ENCODE measurements at regions not wholly inside any gene's neighbourhood (a gene's known extent, or its start where the extent isn't known, plus 50 kb on each side); places are given as distances from the start of the nearest gene placed in this dataset.

DNA sequence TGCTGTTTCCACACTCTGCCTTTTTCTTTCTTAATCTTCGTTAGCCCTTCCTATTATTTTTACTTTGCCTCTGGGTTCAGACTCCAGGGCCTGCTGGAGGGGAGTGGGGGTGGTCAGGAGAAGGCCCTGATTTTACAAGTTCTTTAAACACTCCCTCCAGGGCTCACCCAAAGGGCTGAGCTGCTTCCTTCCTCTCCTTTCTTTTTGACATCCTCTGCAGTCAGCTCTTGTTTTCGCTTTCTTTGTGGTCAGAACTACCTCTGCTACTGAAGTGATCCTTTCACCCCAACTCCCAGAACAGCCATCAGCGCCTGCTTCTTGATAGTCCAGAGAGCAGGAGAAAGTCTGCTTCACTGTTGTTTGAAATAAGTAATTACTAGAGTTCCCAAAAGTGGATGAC is 925.7 kb downstream of the EPHA4 start:
- no peak overlapping the region for H3K27ac ChIP-seq (ENCODE audit: extremely low read length, insufficient read depth, low read length)
- intact Hi-C loops (cut with micrococcal nuclease; ENCODE audit: unreplicated experiment): no loop called here
- in situ Hi-C loops (cut with HindIII; ENCODE audit: extremely low pct_ligation_motif_present, low pct_unique_long_range_greater_than_20kb): no loop called here
- ChIA-PET CTCF (ENCODE audit: low intra/inter-chr PET ratio, low total read pairs) (no interaction called here), POLR2A (no interaction called here)
- H4K20me1 ChIP-seq (ENCODE audit: insufficient read depth, low read length): no peaks in the 10 kb centered on the region
- no peak overlapping the region for H2AFZ ChIP-seq (ENCODE audit: low read length)
- TF ChIP-seq TEAD2 (CRISPR knock-in tag; IDR thresholded peaks at IDR 0.05): no peak
- no peak for TF ChIP-seq MYNN (CRISPR knock-in tag; IDR thresholded peaks at IDR 0.05; ENCODE audit: low read depth)
- H3K36me3 ChIP-seq (replicated peaks in 1 of 2; ENCODE audit: control insufficient read depth in 1 of 2, insufficient read depth in 2 of 2, low read length in 2 of 2): no peaks in the 10 kb centered on the region
- H3K4me3 ChIP-seq (replicated peaks in 1 of 3; ENCODE audit: insufficient read depth in 1 of 3, low read depth in 2 of 3, low read length in 3 of 3): no peak overlapping the region
- no peaks in the 10 kb centered on the region for H3K27me3 ChIP-seq (ENCODE audit: control insufficient read depth in 1 of 2, insufficient read depth in 2 of 2, low read length in 2 of 2)
- FAIRE-seq (no peak), ATAC-seq (no peak), DNase-seq (ENCODE audit: low spot score) (no peak)
- H3K4me2 ChIP-seq (ENCODE audit: low read depth, low read length): no peak overlapping the region
- whole genome bisulfite sequencing (ENCODE audit: low lambda C conversion rate): 0% methylated on average over 3 of the region's 3 CpGs
- BruUV-seq (replicated peaks): no TSS peak
- no peaks in the 10 kb centered on the region for H3K9me3 ChIP-seq (ENCODE audit: low read length)
- H3K9ac ChIP-seq (ENCODE audit: insufficient read depth, low read depth, low read length): no peak overlapping the region
- no peaks in the 10 kb centered on the region for H3K79me2 ChIP-seq (ENCODE audit: insufficient read depth, low read length)
- no peaks in the 10 kb centered on the region for H3K4me1 ChIP-seq (ENCODE audit: insufficient read depth, low read length)

DNA sequence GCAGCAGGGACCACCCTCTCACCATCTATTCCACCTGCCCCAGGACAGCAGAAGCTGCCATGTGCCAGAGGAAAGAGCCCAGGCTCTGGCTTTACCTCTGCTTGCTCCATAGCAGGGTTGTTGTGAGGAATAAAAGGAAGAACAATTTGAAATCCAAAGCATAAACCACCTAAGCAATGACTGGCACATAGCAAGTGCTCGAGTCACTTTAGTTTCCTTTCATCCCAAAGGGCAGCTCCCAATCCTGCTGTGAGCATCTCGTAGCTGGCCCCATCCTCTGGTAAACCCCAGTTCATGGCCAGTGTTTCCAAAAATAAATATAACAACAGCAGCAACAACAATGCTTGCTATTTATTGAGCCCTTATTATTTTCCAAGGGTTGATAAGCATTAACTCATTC is 923.5 kb downstream of the EPHA4 start:
- CTCF ChIA-PET (ENCODE audit: low intra/inter-chr PET ratio, low total read pairs): no interaction called here
- no peaks in the 10 kb centered on the region for H3K79me2 ChIP-seq (ENCODE audit: insufficient read depth, low read length)

More for the DNA sequence above, 923.5 kb downstream of the EPHA4 start:
- intact Hi-C loops (cut with micrococcal nuclease; ENCODE audit: unreplicated experiment) (no loop called here), in situ Hi-C loops (cut with HindIII; ENCODE audit: extremely low pct_ligation_motif_present, low pct_unique_long_range_greater_than_20kb) (no loop called here)
- Histone ChIP-seq H3K4me2 (ENCODE audit: low read depth, low read length) (no peak overlapping the region), H3K4me3 (replicated peaks in 1 of 3; ENCODE audit: insufficient read depth in 1 of 3, low read depth in 2 of 3, low read length in 3 of 3) (no peak overlapping the region), H3K27me3 (ENCODE audit: control insufficient read depth in 1 of 2, insufficient read depth in 2 of 2, low read length in 2 of 2) (no peaks in the 10 kb centered on the region), H2AFZ (ENCODE audit: low read length) (no peak overlapping the region), H3K9ac (ENCODE audit: insufficient read depth, low read depth, low read length) (no peak overlapping the region), H3K9me3 (ENCODE audit: low read length) (no peaks in the 10 kb centered on the region), H4K20me1 (ENCODE audit: insufficient read depth, low read length) (no peaks in the 10 kb centered on the region), H3K4me1 (ENCODE audit: insufficient read depth, low read length) (no peaks in the 10 kb centered on the region), H3K36me3 (replicated peaks in 1 of 2; ENCODE audit: control insufficient read depth in 1 of 2, insufficient read depth in 2 of 2, low read length in 2 of 2) (no peaks in the 10 kb centered on the region), H3K27ac (ENCODE audit: extremely low read length, insufficient read depth, low read length) (no peak overlapping the region)
- 0% methylated on average over 2 of the region's 2 CpGs for WGBS (ENCODE audit: low lambda C conversion rate)
- no TSS peak for BruUV-seq (replicated peaks)
- no peak for FAIRE-seq
- TF ChIP-seq MIER3 (CRISPR knock-in tag; IDR thresholded peaks at IDR 0.05; ENCODE audit: borderline replicate concordance) (no peak), ZNF496 (CRISPR knock-in tag; IDR thresholded peaks at IDR 0.05; ENCODE audit: insufficient replicate concordance) (no peak), IKZF1 (IDR thresholded peaks at IDR 0.05) (no peak), STAT5B (CRISPR knock-in tag; IDR thresholded peaks at IDR 0.05) (no peak), MZF1 (CRISPR knock-in tag; IDR thresholded peaks at IDR 0.05; ENCODE audit: borderline replicate concordance) (no peak), ZNF660 (CRISPR knock-in tag; IDR thresholded peaks at IDR 0.05; ENCODE audit: borderline replicate concordance, low read depth) (no peak)
- DNase-seq (ENCODE audit: low spot score): no peak
- POLR2A ChIA-PET: no interaction called here
- no peak for ATAC-seq
